Right atrium auricular region (tissue), 2 donors: ENCODE measurements at regions not wholly inside any gene's neighbourhood (a gene's known extent, or its start where the extent isn't known, plus 50 kb on each side); places are given as distances from the start of the nearest gene placed in this dataset.
A peak's percentile ranks its signal among the peaks of the same experiment; 100 is the strongest.

ENCODE experiments used
- DNase-seq: peaks from one replicate; pipeline ENCODE4 v3.0.0-alpha.2; 2019; ENCODE audit warnings: low spot score
- H3K27ac ChIP-seq, 2 donors: fragments of 200-600 bp; sonication (generic); 1 replicate in 1 of 2; 2 replicates in 1 of 2; pipeline ENCODE4 v1.5.1; 2016 to 2019
- H3K27me3 ChIP-seq, 2 donors: fragments of 200-600 bp; sonication (generic); one replicate each; pipeline versions ENCODE4 v1.5.1 to v1.6.0; 2017 to 2019
- H3K36me3 ChIP-seq: fragments of 200-600 bp; sonication (generic); one replicate; pipeline ENCODE4 v1.5.1; 2016
- H3K4me1 ChIP-seq, 2 donors: fragments of 200-600 bp; sonication (generic); one replicate each; pipeline versions ENCODE4 v1.5.1 to v1.6.0; 2017 to 2019
- H3K4me3 ChIP-seq, 2 donors: fragments of 200-600 bp; sonication (generic); 1 replicate in 1 of 2; 2 replicates in 1 of 2; pipeline ENCODE4 v1.5.1; 2017 to 2019; ENCODE audit warnings: mild to moderate bottlenecking in 1 of 2, moderate library complexity in 1 of 2
- H3K9me3 ChIP-seq, 2 donors: fragments of 200-600 bp; sonication (generic); one replicate each; pipeline ENCODE4 v1.5.1; 2019
- CTCF ChIP-seq, 2 donors: fragments of 200-600 bp; sonication (generic); IDR thresholded peaks; one replicate each; pipeline ENCODE4 v1.5.1; 2019; ENCODE audit warnings: antibody characterized with exemption in 2 of 2

GRCh38 chr16:22668318-22668717 is 145.6 kb upstream of the HS3ST2 start:
- no peaks in the 10 kb centered on the region for H3K9me3 ChIP-seq
- DNase-seq = no peak

GRCh38 chr16:22670044-22670536 is 143.9 kb upstream of the HS3ST2 start:
- no peaks in the 10 kb centered on the region for H3K27me3 ChIP-seq
- TF ChIP-seq CTCF (IDR thresholded peaks at IDR 0.05) = no peak
- no peaks in the 10 kb centered on the region for H3K9me3 ChIP-seq
- H3K4me3 ChIP-seq = no peak overlapping the region
- peak; percentile 53 for DNase-seq
- H3K27ac ChIP-seq = no peak overlapping the region
- no peaks in the 10 kb centered on the region for H3K36me3 ChIP-seq
- H3K4me1 ChIP-seq = no peaks in the 10 kb centered on the region

More at GRCh38 chr16:22668318-22668717, 145.6 kb upstream of the HS3ST2 start:
- Histone ChIP-seq H3K27me3 (no peaks in the 10 kb centered on the region), H3K27ac (no peak overlapping the region), H3K4me1 (no peaks in the 10 kb centered on the region), H3K36me3 (no peaks in the 10 kb centered on the region), H3K4me3 (no peak overlapping the region)
- no peak for TF ChIP-seq CTCF (IDR thresholded peaks at IDR 0.05)

- Histone ChIP-seq H3K4me1 (no peaks in the 10 kb centered on the region), H3K9me3 (no peaks in the 10 kb centered on the region), H3K36me3 (no peaks in the 10 kb centered on the region), H3K27me3 (no peaks in the 10 kb centered on the region), H3K4me3 (no peak overlapping the region), H3K27ac (no peak overlapping the region)
- no peak for TF ChIP-seq CTCF (IDR thresholded peaks at IDR 0.05)
- peak; percentile 57 for DNase-seq
These were observed 143.4 kb upstream of the HS3ST2 start for GRCh38 chr16:22670551-22671041.

GRCh38 chr16:22671301-22672076 is 142.5 kb upstream of the HS3ST2 start:
- Histone ChIP-seq H3K9me3 (no peaks in the 10 kb centered on the region), H3K27ac (no peak overlapping the region), H3K4me3 (no peak overlapping the region), H3K36me3 (no peaks in the 10 kb centered on the region), H3K27me3 (no peaks in the 10 kb centered on the region), H3K4me1 (no peaks in the 10 kb centered on the region)
- no peak for DNase-seq
- TF ChIP-seq CTCF (IDR thresholded peaks at IDR 0.05) = no peak

- Histone ChIP-seq H3K36me3 (no peaks in the 10 kb centered on the region), H3K4me3 (no peak overlapping the region), H3K27me3 (no peaks in the 10 kb centered on the region), H3K9me3 (no peaks in the 10 kb centered on the region), H3K27ac (no peak overlapping the region), H3K4me1 (no peaks in the 10 kb centered on the region)
- no peak for DNase-seq
- TF ChIP-seq CTCF (IDR thresholded peaks at IDR 0.05) = no peak
These were observed 141.1 kb upstream of the HS3ST2 start for GRCh38 chr16:22672830-22673210.
